IMR-90 (cell line): ENCODE measurements at regions not wholly inside any gene's neighbourhood (a gene's known extent, or its start where the extent isn't known, plus 50 kb on each side); places are given as distances from the start of the nearest gene placed in this dataset.
"Not testable (repeated sequence)": the region's sequence is repeated elsewhere in the genome, so short reads cannot be mapped to it uniquely, and the experiment has no call there.

Experiments used
- CEBPB ChIP-seq: IDR thresholded peaks from 2 replicates; pipeline ENCODE4 v1.6.1; 2012; ENCODE audit warnings: low read depth, low read length, improper control_type of control experiment
- POLR2A ChIP-seq: IDR thresholded peaks from 2 replicates; pipeline ENCODE4 v1.6.1; 2012; ENCODE audit warnings: mild to moderate bottlenecking, low read depth, low read length
- RFX5 ChIP-seq: IDR thresholded peaks from 2 replicates; pipeline ENCODE4 v1.8.0; 2012; ENCODE audit warnings: low read depth, mild to moderate bottlenecking, low read length, moderate library complexity
- TF ChIP-seq, protein P1 (sequence below): conservative IDR thresholded peaks from 2 replicates; pipeline ENCODE4 v1.5.1; 2012; ENCODE audit warnings: mild to moderate bottlenecking, low read depth, low read length, improper control_type of control experiment
- TF ChIP-seq, protein P2 (sequence below): fragments of 150-350 bp; IDR thresholded peaks from 2 replicates; pipeline ENCODE4 v1.6.1; 2017; ENCODE audit warnings: mild to moderate bottlenecking, antibody characterized with exemption, low read length, low read depth
- TF ChIP-seq, protein P3 (sequence below): fragments of 150-350 bp; IDR thresholded peaks from 2 replicates; pipeline ENCODE4 v1.6.1; 2016; ENCODE audit warnings: low read depth, mild to moderate bottlenecking, low read length, moderate library complexity, borderline replicate concordance

DNA sequence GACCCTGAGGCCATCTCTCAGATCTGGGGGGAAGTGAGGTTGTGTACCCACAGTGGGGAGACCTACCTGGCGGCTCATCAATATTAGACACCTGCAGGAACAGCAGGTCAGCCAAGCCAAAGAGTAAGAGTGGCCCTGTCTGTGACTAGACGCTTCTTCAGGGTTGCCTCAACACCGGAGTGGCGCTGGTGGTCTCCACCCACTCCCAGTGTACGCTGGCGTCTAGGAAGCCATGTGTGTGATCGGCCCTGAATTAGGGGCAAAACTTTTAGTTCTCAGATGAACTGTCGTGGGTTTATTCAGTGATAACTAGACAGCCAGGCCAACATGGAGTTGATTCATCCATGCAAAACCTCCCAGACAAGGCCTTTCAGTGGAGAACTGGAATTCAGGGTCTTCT lies 229.3 kb upstream of the PLGLB2 start:
- not testable (repeated sequence) for TF ChIP-seq POLR2A, RFX5, CEBPB
- TF ChIP-seq, protein P1, sequence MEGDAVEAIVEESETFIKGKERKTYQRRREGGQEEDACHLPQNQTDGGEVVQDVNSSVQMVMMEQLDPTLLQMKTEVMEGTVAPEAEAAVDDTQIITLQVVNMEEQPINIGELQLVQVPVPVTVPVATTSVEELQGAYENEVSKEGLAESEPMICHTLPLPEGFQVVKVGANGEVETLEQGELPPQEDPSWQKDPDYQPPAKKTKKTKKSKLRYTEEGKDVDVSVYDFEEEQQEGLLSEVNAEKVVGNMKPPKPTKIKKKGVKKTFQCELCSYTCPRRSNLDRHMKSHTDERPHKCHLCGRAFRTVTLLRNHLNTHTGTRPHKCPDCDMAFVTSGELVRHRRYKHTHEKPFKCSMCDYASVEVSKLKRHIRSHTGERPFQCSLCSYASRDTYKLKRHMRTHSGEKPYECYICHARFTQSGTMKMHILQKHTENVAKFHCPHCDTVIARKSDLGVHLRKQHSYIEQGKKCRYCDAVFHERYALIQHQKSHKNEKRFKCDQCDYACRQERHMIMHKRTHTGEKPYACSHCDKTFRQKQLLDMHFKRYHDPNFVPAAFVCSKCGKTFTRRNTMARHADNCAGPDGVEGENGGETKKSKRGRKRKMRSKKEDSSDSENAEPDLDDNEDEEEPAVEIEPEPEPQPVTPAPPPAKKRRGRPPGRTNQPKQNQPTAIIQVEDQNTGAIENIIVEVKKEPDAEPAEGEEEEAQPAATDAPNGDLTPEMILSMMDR = not testable (repeated sequence)
- TF ChIP-seq, protein P2, sequence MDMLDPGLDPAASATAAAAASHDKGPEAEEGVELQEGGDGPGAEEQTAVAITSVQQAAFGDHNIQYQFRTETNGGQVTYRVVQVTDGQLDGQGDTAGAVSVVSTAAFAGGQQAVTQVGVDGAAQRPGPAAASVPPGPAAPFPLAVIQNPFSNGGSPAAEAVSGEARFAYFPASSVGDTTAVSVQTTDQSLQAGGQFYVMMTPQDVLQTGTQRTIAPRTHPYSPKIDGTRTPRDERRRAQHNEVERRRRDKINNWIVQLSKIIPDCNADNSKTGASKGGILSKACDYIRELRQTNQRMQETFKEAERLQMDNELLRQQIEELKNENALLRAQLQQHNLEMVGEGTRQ = not testable (repeated sequence)
- TF ChIP-seq, protein P3, sequence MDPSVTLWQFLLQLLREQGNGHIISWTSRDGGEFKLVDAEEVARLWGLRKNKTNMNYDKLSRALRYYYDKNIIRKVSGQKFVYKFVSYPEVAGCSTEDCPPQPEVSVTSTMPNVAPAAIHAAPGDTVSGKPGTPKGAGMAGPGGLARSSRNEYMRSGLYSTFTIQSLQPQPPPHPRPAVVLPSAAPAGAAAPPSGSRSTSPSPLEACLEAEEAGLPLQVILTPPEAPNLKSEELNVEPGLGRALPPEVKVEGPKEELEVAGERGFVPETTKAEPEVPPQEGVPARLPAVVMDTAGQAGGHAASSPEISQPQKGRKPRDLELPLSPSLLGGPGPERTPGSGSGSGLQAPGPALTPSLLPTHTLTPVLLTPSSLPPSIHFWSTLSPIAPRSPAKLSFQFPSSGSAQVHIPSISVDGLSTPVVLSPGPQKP = not testable (repeated sequence)
